Activated naive CD4-positive, alpha-beta T cell treated with anti-CD3 and anti-CD28 coated beads, Interleukin-2, amount 50 U/mL, for 24 hours (primary cell): ENCODE measurements at regions not wholly inside any gene's neighbourhood (a gene's known extent, or its start where the extent isn't known, plus 50 kb on each side); places are given as distances from the start of the nearest gene placed in this dataset.
A peak's percentile ranks its signal among the peaks of the same experiment; 100 is the strongest.

Experiments used
- H3K27ac Mint-ChIP-seq: one replicate; pipeline ENCODE4 v1.8.0; 2021; ENCODE audit warnings: mild to moderate bottlenecking, mixed read lengths
- H3K27me3 Mint-ChIP-seq: one replicate; pipeline ENCODE4 v1.8.0; 2021; ENCODE audit warnings: mixed read lengths
- H3K36me3 Mint-ChIP-seq: one replicate; pipeline ENCODE4 v1.8.0; 2021; ENCODE audit warnings: mixed read lengths
- H3K4me1 Mint-ChIP-seq: one replicate; pipeline ENCODE4 v1.8.0; 2021; ENCODE audit warnings: mixed read lengths
- H3K4me3 Mint-ChIP-seq: one replicate; pipeline ENCODE4 v1.8.0; 2021; ENCODE audit warnings: mild to moderate bottlenecking, mixed read lengths
- H3K9me3 Mint-ChIP-seq: one replicate; pipeline ENCODE4 v1.8.0; 2021; ENCODE audit warnings: mixed read lengths

- H3K27me3 Mint-ChIP-seq = no peaks in the 10 kb centered on the region
- no peaks in the 10 kb centered on the region for H3K9me3 Mint-ChIP-seq
- no peak overlapping the region for H3K4me3 Mint-ChIP-seq
- no peaks in the 10 kb centered on the region for H3K4me1 Mint-ChIP-seq
- peaks cover 2% of the 10 kb centered on the region for H3K36me3 Mint-ChIP-seq
- no peak overlapping the region for H3K27ac Mint-ChIP-seq
These were observed 151.7 kb upstream of the KLF7 start for GRCh38 chr2:207317378-207317984.

GRCh38 chr2:207318181-207318628 lies 152.5 kb upstream of the KLF7 start:
- H3K27ac Mint-ChIP-seq = no peak overlapping the region
- peaks cover 2% of the 10 kb centered on the region for H3K36me3 Mint-ChIP-seq
- H3K27me3 Mint-ChIP-seq = no peaks in the 10 kb centered on the region
- no peaks in the 10 kb centered on the region for H3K9me3 Mint-ChIP-seq
- no peaks in the 10 kb centered on the region for H3K4me1 Mint-ChIP-seq
- no peak overlapping the region for H3K4me3 Mint-ChIP-seq

- Mint-ChIP-seq H3K4me1 (no peaks in the 10 kb centered on the region), H3K9me3 (no peaks in the 10 kb centered on the region), H3K27me3 (no peaks in the 10 kb centered on the region), H3K27ac (no peak overlapping the region), H3K36me3 (peaks cover 2% of the 10 kb centered on the region), H3K4me3 (no peak overlapping the region)
These were observed 153.6 kb upstream of the KLF7 start for GRCh38 chr2:207319316-207319715.

GRCh38 chr2:207320381-207321159 lies 154.8 kb upstream of the KLF7 start:
- Mint-ChIP-seq H3K4me1 (no peaks in the 10 kb centered on the region), H3K9me3 (no peaks in the 10 kb centered on the region), H3K27ac (no peak overlapping the region), H3K27me3 (no peaks in the 10 kb centered on the region), H3K36me3 (peaks cover 2% of the 10 kb centered on the region), H3K4me3 (no peak overlapping the region)

- Mint-ChIP-seq H3K9me3 (no peaks in the 10 kb centered on the region), H3K36me3 (peaks cover 2% of the 10 kb centered on the region), H3K27ac (no peak overlapping the region), H3K27me3 (no peaks in the 10 kb centered on the region), H3K4me1 (no peaks in the 10 kb centered on the region), H3K4me3 (no peak overlapping the region)
These were observed 155.8 kb upstream of the KLF7 start for GRCh38 chr2:207321514-207321913.

- H3K9me3 Mint-ChIP-seq = no peaks in the 10 kb centered on the region
- H3K27me3 Mint-ChIP-seq = no peaks in the 10 kb centered on the region
- peaks cover 5% of the 10 kb centered on the region for H3K4me1 Mint-ChIP-seq
- no peak overlapping the region for H3K4me3 Mint-ChIP-seq
- no peak overlapping the region for H3K27ac Mint-ChIP-seq
- no peaks in the 10 kb centered on the region for H3K36me3 Mint-ChIP-seq
These were observed 158.3 kb upstream of the KLF7 start for GRCh38 chr2:207324001-207324400.

GRCh38 chr2:207327513-207327912 lies 161.8 kb upstream of the KLF7 start:
- H3K27ac Mint-ChIP-seq = no peak overlapping the region
- peaks cover 22% of the 10 kb centered on the region for H3K4me1 Mint-ChIP-seq
- H3K4me3 Mint-ChIP-seq = no peak overlapping the region
- no peaks in the 10 kb centered on the region for H3K36me3 Mint-ChIP-seq
- H3K27me3 Mint-ChIP-seq = no peaks in the 10 kb centered on the region
- no peaks in the 10 kb centered on the region for H3K9me3 Mint-ChIP-seq

DNA sequence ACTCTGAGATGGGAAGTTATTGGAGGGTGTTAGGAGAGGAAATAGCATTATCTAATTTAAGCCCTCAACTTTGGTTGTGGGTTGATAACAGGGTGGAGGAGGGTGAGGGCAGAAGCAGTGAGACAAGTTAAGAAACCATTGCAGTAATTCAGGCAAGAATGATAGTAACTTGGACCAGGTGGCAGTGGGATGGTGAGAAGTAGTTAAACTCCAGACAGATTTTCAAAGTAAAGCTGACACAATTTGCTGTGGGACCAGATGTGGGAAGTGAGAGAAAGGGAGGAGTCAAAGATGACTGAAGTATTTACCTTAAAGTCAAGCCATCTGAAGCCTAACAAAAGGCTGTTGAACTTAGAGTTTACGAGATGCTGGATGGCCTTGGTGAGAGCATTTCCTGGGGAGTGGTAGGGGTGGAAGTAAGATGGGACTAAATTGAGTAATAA lies 163.2 kb upstream of the KLF7 start:
- Mint-ChIP-seq H3K4me3 (no peak overlapping the region), H3K27me3 (no peaks in the 10 kb centered on the region), H3K4me1 (peaks cover 29% of the 10 kb centered on the region), H3K27ac (peak overlapping the region; percentile 52), H3K9me3 (no peaks in the 10 kb centered on the region), H3K36me3 (no peaks in the 10 kb centered on the region)

DNA sequence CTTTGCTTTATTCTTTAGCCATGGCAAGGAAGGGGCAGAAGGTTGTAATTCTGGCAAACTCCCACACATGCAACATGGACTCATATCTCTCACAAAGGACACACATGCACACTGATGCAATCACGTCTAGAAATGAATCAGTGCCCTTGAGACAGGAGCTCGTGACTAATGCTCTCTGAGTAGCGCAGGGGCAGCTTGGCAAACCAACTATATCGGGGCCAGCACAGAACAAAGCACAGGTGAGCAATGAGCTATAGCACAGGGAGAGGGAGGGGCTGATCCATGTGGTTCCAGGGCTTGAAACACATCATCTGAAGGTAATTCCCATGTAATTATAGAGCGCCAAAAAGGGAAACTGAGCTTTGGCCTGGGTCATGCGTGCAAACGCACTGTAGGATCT lies 165.2 kb upstream of the KLF7 start:
- H3K27ac Mint-ChIP-seq = peak overlapping the region; percentile 27

GRCh38 chr2:207331674-207332073 lies 165.9 kb upstream of the KLF7 start:
- Mint-ChIP-seq H3K27me3 (no peaks in the 10 kb centered on the region), H3K36me3 (no peaks in the 10 kb centered on the region), H3K4me3 (no peak overlapping the region), H3K27ac (no peak overlapping the region), H3K4me1 (peaks cover 38% of the 10 kb centered on the region), H3K9me3 (no peaks in the 10 kb centered on the region)

More for the DNA sequence above, 165.2 kb upstream of the KLF7 start:
- no peaks in the 10 kb centered on the region for H3K27me3 Mint-ChIP-seq
- H3K36me3 Mint-ChIP-seq = no peaks in the 10 kb centered on the region
- peaks cover 37% of the 10 kb centered on the region for H3K4me1 Mint-ChIP-seq
- H3K4me3 Mint-ChIP-seq = no peak overlapping the region
- no peaks in the 10 kb centered on the region for H3K9me3 Mint-ChIP-seq

DNA sequence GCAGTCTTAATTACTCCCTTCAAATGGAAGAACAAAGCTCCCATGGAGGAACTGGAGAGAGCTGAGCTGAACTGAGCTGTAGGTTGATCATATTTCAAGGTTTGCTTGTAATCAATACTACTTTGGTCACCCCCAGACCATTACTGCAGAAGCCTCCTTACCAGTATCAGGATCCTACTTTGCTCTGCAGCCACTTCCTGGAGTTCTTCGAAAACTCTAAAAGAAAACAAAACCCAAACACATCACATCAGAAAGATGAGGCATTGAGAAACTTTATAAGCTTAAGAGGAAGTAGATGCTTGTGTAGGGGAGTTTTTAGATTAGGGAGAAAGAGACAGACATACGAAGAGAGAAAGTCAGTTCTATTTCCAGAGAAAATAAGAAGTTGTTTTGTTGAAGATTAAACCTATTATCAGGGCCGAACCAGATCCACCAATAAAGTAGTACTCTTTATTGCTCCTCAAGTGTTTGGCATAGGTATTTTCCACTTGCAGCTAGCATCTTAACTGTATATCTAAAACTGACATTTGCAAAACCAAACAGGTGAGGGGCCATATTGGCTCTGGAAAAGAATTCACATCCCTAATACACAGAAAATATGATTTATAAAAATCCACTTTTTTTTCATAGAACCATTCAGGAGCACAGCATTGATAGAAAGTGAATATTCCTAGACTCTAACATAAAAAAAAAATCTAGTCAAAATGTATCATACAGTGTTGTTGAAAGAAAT lies 166.9 kb upstream of the KLF7 start:
- no peaks in the 10 kb centered on the region for H3K27me3 Mint-ChIP-seq
- H3K4me3 Mint-ChIP-seq = no peak overlapping the region
- H3K4me1 Mint-ChIP-seq = peaks cover 47% of the 10 kb centered on the region
- no peaks in the 10 kb centered on the region for H3K9me3 Mint-ChIP-seq
- no peaks in the 10 kb centered on the region for H3K36me3 Mint-ChIP-seq
- no peak overlapping the region for H3K27ac Mint-ChIP-seq

GRCh38 chr2:207333599-207334300 lies 168.0 kb upstream of the KLF7 start:
- no peaks in the 10 kb centered on the region for H3K36me3 Mint-ChIP-seq
- no peaks in the 10 kb centered on the region for H3K9me3 Mint-ChIP-seq
- H3K4me3 Mint-ChIP-seq = no peak overlapping the region
- peak overlapping the region; percentile 4 for H3K27ac Mint-ChIP-seq
- H3K4me1 Mint-ChIP-seq = peaks cover 49% of the 10 kb centered on the region
- no peaks in the 10 kb centered on the region for H3K27me3 Mint-ChIP-seq

- H3K4me1 Mint-ChIP-seq = peaks cover 44% of the 10 kb centered on the region
- H3K27me3 Mint-ChIP-seq = no peaks in the 10 kb centered on the region
- H3K27ac Mint-ChIP-seq = peak overlapping the region; percentile 4
- H3K9me3 Mint-ChIP-seq = no peaks in the 10 kb centered on the region
- no peaks in the 10 kb centered on the region for H3K36me3 Mint-ChIP-seq
- H3K4me3 Mint-ChIP-seq = no peak overlapping the region
These were observed 168.5 kb upstream of the KLF7 start for GRCh38 chr2:207334301-207334623.

GRCh38 chr2:207334624-207335371 lies 169.1 kb upstream of the KLF7 start:
- Mint-ChIP-seq H3K36me3 (no peaks in the 10 kb centered on the region), H3K27ac (peak overlapping the region; percentile 44), H3K27me3 (no peaks in the 10 kb centered on the region), H3K4me3 (no peak overlapping the region), H3K4me1 (peaks cover 41% of the 10 kb centered on the region), H3K9me3 (no peaks in the 10 kb centered on the region)
